ENCODE measurements at regions not wholly inside any gene's neighbourhood (a gene's known extent, or its start where the extent isn't known, plus 50 kb on each side); places are given as distances from the start of the nearest gene placed in this dataset.
A peak's percentile ranks its signal among the peaks of the same experiment; 100 is the strongest.

GRCh38 chr3:76566211-76566534, 473.7 kb upstream of the ROBO2 start:
- no peak for TF ChIP-seq CTCF (IDR thresholded peaks at IDR 0.05)
- Mint-ChIP-seq H3K27me3 (ENCODE audit: unreplicated experiment) (no peaks in the 10 kb centered on the region), H3K27ac (ENCODE audit: unreplicated experiment) (no peak overlapping the region), H3K4me3 (ENCODE audit: unreplicated experiment) (no peak overlapping the region), H3K36me3 (ENCODE audit: unreplicated experiment) (no peaks in the 10 kb centered on the region), H3K9me3 (ENCODE audit: unreplicated experiment) (no peaks in the 10 kb centered on the region), H3K4me1 (ENCODE audit: unreplicated experiment) (no peaks in the 10 kb centered on the region)
- no peak for DNase-seq (ENCODE audit: extremely low spot score, unreplicated experiment)

GRCh38 chr3:76566904-76567303, 473.0 kb upstream of the ROBO2 start:
- Mint-ChIP-seq H3K27me3 (ENCODE audit: unreplicated experiment) (no peaks in the 10 kb centered on the region), H3K36me3 (ENCODE audit: unreplicated experiment) (no peaks in the 10 kb centered on the region), H3K27ac (ENCODE audit: unreplicated experiment) (no peak overlapping the region), H3K4me1 (ENCODE audit: unreplicated experiment) (no peaks in the 10 kb centered on the region), H3K4me3 (ENCODE audit: unreplicated experiment) (no peak overlapping the region), H3K9me3 (ENCODE audit: unreplicated experiment) (no peaks in the 10 kb centered on the region)
- no peak for DNase-seq (ENCODE audit: extremely low spot score, unreplicated experiment)
- no peak for TF ChIP-seq CTCF (IDR thresholded peaks at IDR 0.05)

- TF ChIP-seq CTCF (IDR thresholded peaks at IDR 0.05) = peak; percentile 79
- H3K36me3 Mint-ChIP-seq (ENCODE audit: unreplicated experiment) = no peaks in the 10 kb centered on the region
- H3K9me3 Mint-ChIP-seq (ENCODE audit: unreplicated experiment) = no peaks in the 10 kb centered on the region
- no peak overlapping the region for H3K4me3 Mint-ChIP-seq (ENCODE audit: unreplicated experiment)
- H3K4me1 Mint-ChIP-seq (ENCODE audit: unreplicated experiment) = no peaks in the 10 kb centered on the region
- DNase-seq (ENCODE audit: extremely low spot score, unreplicated experiment) = no peak
- H3K27me3 Mint-ChIP-seq (ENCODE audit: unreplicated experiment) = peaks cover 2% of the 10 kb centered on the region
- no peak overlapping the region for H3K27ac Mint-ChIP-seq (ENCODE audit: unreplicated experiment)
Observed at GRCh38 chr3:76570436-76571057, 469.4 kb upstream of the ROBO2 start.

GRCh38 chr3:76576201-76576600, 463.7 kb upstream of the ROBO2 start:
- Mint-ChIP-seq H3K27me3 (ENCODE audit: unreplicated experiment) (peaks cover 2% of the 10 kb centered on the region), H3K4me1 (ENCODE audit: unreplicated experiment) (no peaks in the 10 kb centered on the region), H3K27ac (ENCODE audit: unreplicated experiment) (no peak overlapping the region), H3K36me3 (ENCODE audit: unreplicated experiment) (no peaks in the 10 kb centered on the region), H3K4me3 (ENCODE audit: unreplicated experiment) (no peak overlapping the region), H3K9me3 (ENCODE audit: unreplicated experiment) (no peaks in the 10 kb centered on the region)
- no peak for DNase-seq (ENCODE audit: extremely low spot score, unreplicated experiment)
- no peak for TF ChIP-seq CTCF (IDR thresholded peaks at IDR 0.05)

DNA sequence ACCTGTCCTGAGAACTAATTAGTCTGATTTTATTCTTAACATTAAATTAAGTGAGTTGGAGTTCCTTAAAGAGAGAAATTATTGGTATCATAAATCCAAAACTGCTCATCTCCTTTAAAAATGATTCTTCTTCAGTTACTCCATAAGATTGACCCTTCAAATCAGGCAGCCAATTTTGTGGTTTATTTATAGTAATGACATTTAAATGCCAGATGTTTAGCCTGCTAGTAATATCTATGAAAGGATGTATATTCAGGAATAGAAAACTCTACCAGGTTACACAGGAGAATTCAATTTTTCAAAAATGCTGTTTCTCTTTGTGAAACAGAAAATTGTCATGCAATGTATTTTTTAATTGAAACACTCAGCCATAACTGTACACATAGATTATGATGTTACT, 457.8 kb upstream of the ROBO2 start:
- Mint-ChIP-seq H3K4me1 (ENCODE audit: unreplicated experiment) (peaks cover 7% of the 10 kb centered on the region), H3K9me3 (ENCODE audit: unreplicated experiment) (no peaks in the 10 kb centered on the region)

More for the DNA sequence above, 457.8 kb upstream of the ROBO2 start:
- DNase-seq (ENCODE audit: extremely low spot score, unreplicated experiment) = no peak
- TF ChIP-seq CTCF (IDR thresholded peaks at IDR 0.05) = no peak
- H3K4me3 Mint-ChIP-seq (ENCODE audit: unreplicated experiment) = no peak overlapping the region
- H3K27me3 Mint-ChIP-seq (ENCODE audit: unreplicated experiment) = no peaks in the 10 kb centered on the region
- no peaks in the 10 kb centered on the region for H3K36me3 Mint-ChIP-seq (ENCODE audit: unreplicated experiment)
- H3K27ac Mint-ChIP-seq (ENCODE audit: unreplicated experiment) = no peak overlapping the region

Data from osteocyte (in vitro differentiated cells).